DOHH2 (cell line): ENCODE measurements at regions not wholly inside any gene's neighbourhood (a gene's known extent, or its start where the extent isn't known, plus 50 kb on each side); places are given as distances from the start of the nearest gene placed in this dataset.

Experiments
- H3F3A ChIP-seq: fragments of 200-600 bp; sonication (generic), shearing (Covaris generic); 2 replicates; pipeline ENCODE4 v1.6.0; 2016; ENCODE audit warnings: antibody characterized with exemption, mild to moderate bottlenecking; ENCODE audit not compliant: control insufficient read depth, insufficient read depth
- H3K27ac ChIP-seq: fragments of 200-600 bp; sonication (generic); 2 replicates; pipeline ENCODE4 v1.5.1; 2014; ENCODE audit warnings: low read depth, mild to moderate bottlenecking, low read length, moderate library complexity
- H3K27me3 ChIP-seq: fragments of 200-600 bp; sonication (generic); 2 replicates; pipeline ENCODE4 v1.6.1; 2014; ENCODE audit warnings: mild to moderate bottlenecking, low read length, mixed read lengths; ENCODE audit not compliant: control insufficient read depth
- H3K36me3 ChIP-seq: fragments of 200-600 bp; sonication (generic); 2 replicates; pipeline ENCODE4 v1.6.1; 2014; ENCODE audit warnings: mild to moderate bottlenecking, low read length, moderate library complexity, mixed read lengths; ENCODE audit not compliant: control insufficient read depth
- H3K4me1 ChIP-seq: fragments of 200-600 bp; sonication (generic); 2 replicates; pipeline ENCODE4 v1.6.1; 2014; ENCODE audit warnings: mild to moderate bottlenecking, low read length, mixed read lengths; ENCODE audit not compliant: control insufficient read depth
- H3K4me2 ChIP-seq: fragments of 200-600 bp; sonication (generic); 2 replicates; pipeline ENCODE4 v1.6.0; 2014; ENCODE audit warnings: mild to moderate bottlenecking, low read length, moderate library complexity
- H3K4me3 ChIP-seq: fragments of 200-600 bp; sonication (generic); 2 replicates; pipeline ENCODE4 v1.5.1; 2014; ENCODE audit warnings: mild to moderate bottlenecking, low read length, mixed read lengths
- H3K79me2 ChIP-seq: fragments of 200-600 bp; sonication (generic); 2 replicates; pipeline ENCODE4 v1.6.1; 2014; ENCODE audit warnings: mild to moderate bottlenecking, low read length, mixed read lengths; ENCODE audit not compliant: control insufficient read depth
- H3K9me2 ChIP-seq: fragments of 200-600 bp; sonication (generic); replicated peaks from 2 replicates; pipeline ENCODE4 v1.6.1; 2014; ENCODE audit warnings: mild to moderate bottlenecking, low read length, mixed read lengths; ENCODE audit not compliant: control insufficient read depth
- H3K9me3 ChIP-seq: fragments of 200-600 bp; sonication (generic); 2 replicates; pipeline ENCODE4 v1.6.1; 2014; ENCODE audit warnings: antibody characterized with exemption, low read length, mixed read lengths; ENCODE audit not compliant: control insufficient read depth, insufficient read depth
- H4K20me1 ChIP-seq: fragments of 200-600 bp; sonication (generic); 2 replicates; pipeline ENCODE4 v1.6.0; 2014; ENCODE audit warnings: low read depth, mild to moderate bottlenecking, antibody characterized with exemption, low read length, moderate library complexity; ENCODE audit not compliant: control insufficient read depth, insufficient read depth
- EZH2phosphoT487 ChIP-seq: fragments of 200-600 bp; sonication (generic); IDR thresholded peaks from 2 replicates; pipeline ENCODE4 v1.6.1; 2017; ENCODE audit warnings: borderline replicate concordance, mild to moderate bottlenecking, antibody characterized with exemption, low read length, moderate library complexity, mixed read lengths
- TF ChIP-seq, protein P1 (sequence below): fragments of 200-600 bp; sonication (generic); IDR thresholded peaks from one replicate; pipeline ENCODE4 v1.5.1; 2014; ENCODE audit warnings: antibody characterized with exemption, mild to moderate bottlenecking, low read depth, low read length; ENCODE audit not compliant: poor library complexity, severe bottlenecking

DNA sequence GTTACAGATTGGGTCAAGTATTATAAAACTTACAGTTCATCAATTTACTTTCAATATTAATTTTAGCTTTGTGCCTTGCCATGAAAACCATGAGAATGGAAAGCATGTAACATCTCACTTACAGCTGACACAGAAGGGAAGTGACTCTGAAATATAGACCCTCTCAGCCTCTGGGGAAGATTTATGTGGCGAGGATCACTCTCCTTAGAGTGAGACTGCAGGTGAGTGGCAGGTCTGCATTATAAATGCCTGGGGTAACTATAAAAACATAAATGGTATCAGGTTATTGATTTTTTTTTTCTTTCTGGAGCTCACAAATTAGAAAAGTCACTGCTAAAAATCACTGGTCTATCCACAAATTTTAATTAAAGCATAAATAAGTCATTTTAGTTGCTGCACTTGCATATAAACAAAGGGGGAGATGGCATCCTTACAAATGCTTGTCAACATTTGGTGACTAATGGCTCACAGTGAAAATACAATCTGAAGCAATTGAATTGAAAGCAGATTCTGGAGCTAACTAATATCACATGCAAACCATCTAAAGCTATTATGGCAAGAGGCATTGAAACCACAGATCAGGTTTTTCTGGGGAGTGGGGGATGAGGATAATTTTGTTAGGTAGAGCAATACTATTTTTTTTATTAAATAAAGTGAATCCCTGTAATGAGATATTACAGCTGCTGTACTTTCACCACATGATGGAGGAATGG lies 200.9 kb downstream of the TM2D1 start:
- Histone ChIP-seq H3K36me3 (no peaks in the 10 kb centered on the region), H3K79me2 (no peaks in the 10 kb centered on the region)

DNA sequence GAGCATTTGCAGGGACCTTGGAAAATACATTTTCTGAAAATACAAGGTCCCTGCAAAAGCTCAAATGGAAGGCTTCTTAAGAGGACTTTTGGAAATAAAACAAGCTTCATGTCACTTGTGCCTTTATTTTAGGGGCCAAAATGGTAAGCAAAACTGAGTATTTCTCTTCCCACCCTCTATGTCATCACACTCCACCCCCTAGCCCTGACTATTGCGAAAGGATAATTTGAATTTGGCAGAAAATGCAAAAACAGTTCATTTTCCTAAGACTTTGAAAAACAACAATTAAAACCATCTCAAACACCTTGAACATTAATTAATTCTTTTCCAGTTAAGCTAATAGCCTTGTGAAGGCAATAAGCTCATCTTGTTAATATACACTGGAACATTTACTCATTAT lies 201.7 kb downstream of the TM2D1 start:
- H3K27me3 ChIP-seq, result peaks cover 27% of the 10 kb centered on the region
- H3K79me2 ChIP-seq, result no peaks in the 10 kb centered on the region
- H3K4me2 ChIP-seq, result no peak overlapping the region
- H3K27ac ChIP-seq, result no peak overlapping the region
- no peaks in the 10 kb centered on the region for H4K20me1 ChIP-seq
- no peaks in the 10 kb centered on the region for H3K9me3 ChIP-seq
- no peak for TF ChIP-seq EZH2phosphoT487
- TF ChIP-seq, protein P1, sequence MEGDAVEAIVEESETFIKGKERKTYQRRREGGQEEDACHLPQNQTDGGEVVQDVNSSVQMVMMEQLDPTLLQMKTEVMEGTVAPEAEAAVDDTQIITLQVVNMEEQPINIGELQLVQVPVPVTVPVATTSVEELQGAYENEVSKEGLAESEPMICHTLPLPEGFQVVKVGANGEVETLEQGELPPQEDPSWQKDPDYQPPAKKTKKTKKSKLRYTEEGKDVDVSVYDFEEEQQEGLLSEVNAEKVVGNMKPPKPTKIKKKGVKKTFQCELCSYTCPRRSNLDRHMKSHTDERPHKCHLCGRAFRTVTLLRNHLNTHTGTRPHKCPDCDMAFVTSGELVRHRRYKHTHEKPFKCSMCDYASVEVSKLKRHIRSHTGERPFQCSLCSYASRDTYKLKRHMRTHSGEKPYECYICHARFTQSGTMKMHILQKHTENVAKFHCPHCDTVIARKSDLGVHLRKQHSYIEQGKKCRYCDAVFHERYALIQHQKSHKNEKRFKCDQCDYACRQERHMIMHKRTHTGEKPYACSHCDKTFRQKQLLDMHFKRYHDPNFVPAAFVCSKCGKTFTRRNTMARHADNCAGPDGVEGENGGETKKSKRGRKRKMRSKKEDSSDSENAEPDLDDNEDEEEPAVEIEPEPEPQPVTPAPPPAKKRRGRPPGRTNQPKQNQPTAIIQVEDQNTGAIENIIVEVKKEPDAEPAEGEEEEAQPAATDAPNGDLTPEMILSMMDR, result no peak
- no peaks in the 10 kb centered on the region for H3F3A ChIP-seq
- no peak overlapping the region for H3K4me3 ChIP-seq
- H3K4me1 ChIP-seq, result no peaks in the 10 kb centered on the region
- no peaks in the 10 kb centered on the region for H3K9me2 ChIP-seq
- no peaks in the 10 kb centered on the region for H3K36me3 ChIP-seq

More for the DNA sequence above, 200.9 kb downstream of the TM2D1 start:
- Histone ChIP-seq H3K4me3 (no peak overlapping the region), H4K20me1 (no peaks in the 10 kb centered on the region), H3K4me1 (no peaks in the 10 kb centered on the region), H3K9me3 (no peaks in the 10 kb centered on the region), H3K27me3 (peaks cover 22% of the 10 kb centered on the region), H3K27ac (no peak overlapping the region), H3K9me2 (no peaks in the 10 kb centered on the region), H3F3A (no peaks in the 10 kb centered on the region), H3K4me2 (no peak overlapping the region)
- TF ChIP-seq EZH2phosphoT487, result no peak

DNA sequence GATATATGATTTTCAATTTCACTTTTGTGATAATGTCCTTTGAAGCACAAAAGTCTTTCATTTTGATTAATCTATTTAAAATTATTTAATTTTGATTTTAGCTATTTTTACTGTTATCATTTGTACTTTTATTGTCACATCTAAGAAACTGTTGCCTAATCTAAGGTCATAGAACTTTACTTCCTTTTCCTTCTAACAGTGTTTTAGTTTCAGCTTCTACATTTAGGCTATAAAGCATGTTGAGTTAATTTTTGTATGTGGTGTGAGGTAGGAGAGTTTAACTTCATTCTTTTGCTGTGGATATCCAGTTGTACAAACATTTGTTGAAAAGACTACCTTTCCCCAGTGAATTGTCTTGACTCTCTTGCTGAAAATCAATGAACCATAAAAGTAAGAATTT lies 204.5 kb downstream of the TM2D1 start:
- H3K79me2 ChIP-seq, result no peaks in the 10 kb centered on the region
- H3K9me3 ChIP-seq, result no peaks in the 10 kb centered on the region
- no peaks in the 10 kb centered on the region for H3K9me2 ChIP-seq
- H3K27me3 ChIP-seq, result peaks cover 30% of the 10 kb centered on the region
- no peaks in the 10 kb centered on the region for H3F3A ChIP-seq
- no peaks in the 10 kb centered on the region for H4K20me1 ChIP-seq
- no peak overlapping the region for H3K27ac ChIP-seq
- H3K4me3 ChIP-seq, result no peak overlapping the region
- no peak overlapping the region for H3K4me2 ChIP-seq
- TF ChIP-seq, protein P1, result no peak
- TF ChIP-seq EZH2phosphoT487, result no peak
- H3K4me1 ChIP-seq, result no peaks in the 10 kb centered on the region
- no peaks in the 10 kb centered on the region for H3K36me3 ChIP-seq

DNA sequence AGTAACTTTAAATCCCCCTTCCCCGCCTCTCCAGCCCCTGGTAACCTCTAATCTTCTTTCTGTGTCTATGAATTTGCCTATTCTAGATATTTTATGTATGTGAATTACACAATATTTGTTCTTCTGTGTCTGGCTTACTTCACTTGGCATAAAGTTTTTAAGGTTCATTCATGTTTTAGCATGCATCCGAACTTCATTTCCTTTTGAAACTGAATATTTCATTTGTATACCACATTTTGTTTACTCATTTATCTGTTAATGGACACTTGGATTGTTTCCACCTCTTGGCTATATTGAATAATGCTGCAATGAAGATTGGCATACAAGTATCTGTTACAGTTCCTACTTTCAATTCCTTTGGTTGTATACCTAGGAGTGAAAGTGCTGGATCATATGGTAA lies 205.3 kb downstream of the TM2D1 start:
- H3K27ac ChIP-seq, result no peak overlapping the region
- no peak overlapping the region for H3K4me2 ChIP-seq
- peaks cover 31% of the 10 kb centered on the region for H3K27me3 ChIP-seq
- H3K36me3 ChIP-seq, result no peaks in the 10 kb centered on the region
- H3K4me3 ChIP-seq, result no peak overlapping the region
- no peaks in the 10 kb centered on the region for H3K79me2 ChIP-seq
- TF ChIP-seq, protein P1, result no peak
- TF ChIP-seq EZH2phosphoT487, result no peak
- H4K20me1 ChIP-seq, result no peaks in the 10 kb centered on the region
- no peaks in the 10 kb centered on the region for H3K9me3 ChIP-seq
- H3K4me1 ChIP-seq, result no peaks in the 10 kb centered on the region
- no peaks in the 10 kb centered on the region for H3F3A ChIP-seq
- H3K9me2 ChIP-seq, result no peaks in the 10 kb centered on the region
